ENCODE measurements at regions not wholly inside any gene's neighbourhood (a gene's known extent, or its start where the extent isn't known, plus 50 kb on each side); places are given as distances from the start of the nearest gene placed in this dataset.

DNA sequence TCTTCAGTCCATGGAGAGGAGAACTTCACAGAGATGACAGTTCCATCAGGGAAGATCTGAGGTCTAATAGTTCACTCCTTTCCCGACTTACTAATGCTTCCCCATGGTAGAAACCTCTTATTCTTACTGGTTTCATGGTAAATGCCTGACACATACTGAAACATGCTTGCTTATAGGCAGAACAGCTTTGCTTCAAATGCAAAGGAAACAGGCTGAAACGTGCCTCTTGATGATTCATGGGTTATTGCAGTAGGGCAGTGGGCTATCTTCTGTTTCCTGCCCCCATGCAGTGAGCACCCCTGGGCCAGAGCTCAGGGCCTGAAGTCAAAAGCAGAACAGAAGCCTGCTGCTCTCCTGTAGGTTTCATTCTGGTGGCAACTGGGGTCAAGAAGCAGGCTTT lies 223.5 kb downstream of the RDH14 start:
- Mint-ChIP-seq H3K4me3 (no peak overlapping the region), H3K27ac (no peak overlapping the region), H3K4me1 (no peaks in the 10 kb centered on the region), H3K9me3 (ENCODE audit: insufficient read depth) (no peaks in the 10 kb centered on the region), H3K27me3 (peaks cover 8% of the 10 kb centered on the region)
- POLR2A ChIA-PET = no interaction called here
- CTCF ChIA-PET = no interaction called here
- H3K27ac ChIP-seq (ENCODE audit: low read length in 2 of 2) = no peak overlapping the region
- ATAC-seq (ENCODE audit: low read depth) (no peak), DNase-seq (no peak)
- H3K27me3 ChIP-seq (replicated peaks in 1 of 4; ENCODE audit: control extremely low read depth in 1 of 4, control insufficient read depth in 3 of 4, insufficient read depth in 4 of 4, low read length in 3 of 4) = peaks cover 0 to 4% (median 0%) of the 10 kb centered on the region in 4 experiments
- no peaks in the 10 kb centered on the region for H3K36me3 ChIP-seq (replicated peaks in 1 of 2; ENCODE audit: control extremely low read depth in 1 of 2, control insufficient read depth in 1 of 2, extremely low read depth in 1 of 2, insufficient read depth in 2 of 2, low read length in 1 of 2)
- no peaks in the 10 kb centered on the region for H3K79me2 ChIP-seq (ENCODE audit: control insufficient read depth, insufficient read depth, low read length)
- no peak for TF ChIP-seq EZH2 (IDR thresholded peaks at IDR 0.05; ENCODE audit: borderline replicate concordance, insufficient read depth, low read depth, low read length, poor library complexity, severe bottlenecking)
- TF ChIP-seq, protein P1, sequence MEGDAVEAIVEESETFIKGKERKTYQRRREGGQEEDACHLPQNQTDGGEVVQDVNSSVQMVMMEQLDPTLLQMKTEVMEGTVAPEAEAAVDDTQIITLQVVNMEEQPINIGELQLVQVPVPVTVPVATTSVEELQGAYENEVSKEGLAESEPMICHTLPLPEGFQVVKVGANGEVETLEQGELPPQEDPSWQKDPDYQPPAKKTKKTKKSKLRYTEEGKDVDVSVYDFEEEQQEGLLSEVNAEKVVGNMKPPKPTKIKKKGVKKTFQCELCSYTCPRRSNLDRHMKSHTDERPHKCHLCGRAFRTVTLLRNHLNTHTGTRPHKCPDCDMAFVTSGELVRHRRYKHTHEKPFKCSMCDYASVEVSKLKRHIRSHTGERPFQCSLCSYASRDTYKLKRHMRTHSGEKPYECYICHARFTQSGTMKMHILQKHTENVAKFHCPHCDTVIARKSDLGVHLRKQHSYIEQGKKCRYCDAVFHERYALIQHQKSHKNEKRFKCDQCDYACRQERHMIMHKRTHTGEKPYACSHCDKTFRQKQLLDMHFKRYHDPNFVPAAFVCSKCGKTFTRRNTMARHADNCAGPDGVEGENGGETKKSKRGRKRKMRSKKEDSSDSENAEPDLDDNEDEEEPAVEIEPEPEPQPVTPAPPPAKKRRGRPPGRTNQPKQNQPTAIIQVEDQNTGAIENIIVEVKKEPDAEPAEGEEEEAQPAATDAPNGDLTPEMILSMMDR (IDR thresholded peaks at IDR 0.05) = no peak
- no peaks in the 10 kb centered on the region for H4K20me1 ChIP-seq (ENCODE audit: control insufficient read depth, insufficient read depth, low read length, poor library complexity, severe bottlenecking)
- intact Hi-C loops (cut with micrococcal nuclease) = no loop called here
- H3K4me3 ChIP-seq (ENCODE audit: control extremely low read depth in 1 of 5, extremely low read depth in 1 of 5, insufficient read depth in 1 of 5, low read depth in 2 of 5, low read length in 4 of 5) = no peak overlapping the region
- H3K9me3 ChIP-seq (ENCODE audit: control extremely low read depth in 1 of 3, control insufficient read depth in 2 of 3, insufficient read depth in 1 of 3, low read length in 2 of 3) = peaks cover 0 to 9% (median 0%) of the 10 kb centered on the region in 3 donors
- 21% methylated on average over 2 of the region's 2 CpGs for WGBS (ENCODE audit: insufficient coverage)
- H2AFZ ChIP-seq (ENCODE audit: insufficient read depth, low read depth, low read length, poor library complexity, severe bottlenecking) = no peak overlapping the region
- no peaks in the 10 kb centered on the region for H3K4me1 ChIP-seq (ENCODE audit: control insufficient read depth in 2 of 2, insufficient read depth in 2 of 2, low read length in 2 of 2)
- H3K4me2 ChIP-seq (replicated peaks; ENCODE audit: low read depth, low read length, poor library complexity, severe bottlenecking) = no peak overlapping the region
- H3K9ac ChIP-seq (ENCODE audit: low read length) = no peak overlapping the region

DNA sequence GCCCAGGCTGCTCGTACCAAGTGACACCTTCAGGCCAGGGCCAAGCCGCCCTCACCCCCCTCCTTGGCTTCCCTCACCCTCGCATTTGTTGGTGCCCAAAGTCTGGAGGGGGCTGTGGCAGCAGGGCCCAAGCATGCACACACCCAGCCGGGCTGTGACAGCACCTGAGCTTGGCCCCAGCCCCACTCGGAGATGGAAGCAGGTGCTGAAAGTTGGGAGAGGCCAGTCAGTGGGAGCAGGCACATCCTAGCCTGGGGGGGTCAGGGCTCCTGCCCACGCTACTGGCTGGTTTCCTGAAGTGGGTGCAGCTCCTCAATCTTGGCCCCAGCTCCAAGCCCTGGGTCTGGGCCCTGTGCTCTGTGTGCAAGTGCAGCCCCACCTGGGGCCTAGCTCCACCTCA lies 228.0 kb downstream of the RDH14 start:
- H3K27ac Mint-ChIP-seq = no peak overlapping the region
- WGBS (ENCODE audit: insufficient coverage) = 76% methylated on average over 6 of the region's 6 CpGs
- no peak overlapping the region for H2AFZ ChIP-seq (ENCODE audit: insufficient read depth, low read depth, low read length, poor library complexity, severe bottlenecking)
- ATAC-seq (ENCODE audit: low read depth) (no peak), DNase-seq (no peak)
- no peaks in the 10 kb centered on the region for H3K9me3 Mint-ChIP-seq (ENCODE audit: insufficient read depth)
- H4K20me1 ChIP-seq (ENCODE audit: control insufficient read depth, insufficient read depth, low read length, poor library complexity, severe bottlenecking) = no peaks in the 10 kb centered on the region
- no peak overlapping the region for H3K9ac ChIP-seq (ENCODE audit: low read length)
- H3K79me2 ChIP-seq (ENCODE audit: control insufficient read depth, insufficient read depth, low read length) = no peaks in the 10 kb centered on the region
- H3K4me1 Mint-ChIP-seq = no peaks in the 10 kb centered on the region
- H3K36me3 ChIP-seq (replicated peaks in 1 of 2; ENCODE audit: control extremely low read depth in 1 of 2, control insufficient read depth in 1 of 2, extremely low read depth in 1 of 2, insufficient read depth in 2 of 2, low read length in 1 of 2) = no peaks in the 10 kb centered on the region
- H3K4me3 ChIP-seq (ENCODE audit: control extremely low read depth in 1 of 5, extremely low read depth in 1 of 5, insufficient read depth in 1 of 5, low read depth in 2 of 5, low read length in 4 of 5) = no peak overlapping the region
- peaks cover 11% of the 10 kb centered on the region for H3K27me3 Mint-ChIP-seq
- H3K4me3 Mint-ChIP-seq = no peak overlapping the region
- no peak overlapping the region for H3K27ac ChIP-seq (ENCODE audit: low read length in 2 of 2)
- intact Hi-C loops (cut with micrococcal nuclease) = no loop called here
- H3K4me2 ChIP-seq (replicated peaks; ENCODE audit: low read depth, low read length, poor library complexity, severe bottlenecking) = no peak overlapping the region
- H3K9me3 ChIP-seq (ENCODE audit: control extremely low read depth in 1 of 3, control insufficient read depth in 2 of 3, insufficient read depth in 1 of 3, low read length in 2 of 3) = peaks cover 0 to 11% (median 0%) of the 10 kb centered on the region in 3 donors
- no peaks in the 10 kb centered on the region for H3K4me1 ChIP-seq (ENCODE audit: control insufficient read depth in 2 of 2, insufficient read depth in 2 of 2, low read length in 2 of 2)
- CTCF ChIA-PET = no interaction called here
- POLR2A ChIA-PET = no interaction called here
- TF ChIP-seq, protein P1 (IDR thresholded peaks at IDR 0.05) = no peak
- TF ChIP-seq EZH2 (IDR thresholded peaks at IDR 0.05; ENCODE audit: borderline replicate concordance, insufficient read depth, low read depth, low read length, poor library complexity, severe bottlenecking) = no peak
- peaks cover 0 to 4% (median 0%) of the 10 kb centered on the region in 4 experiments for H3K27me3 ChIP-seq (replicated peaks in 1 of 4; ENCODE audit: control extremely low read depth in 1 of 4, control insufficient read depth in 3 of 4, insufficient read depth in 4 of 4, low read length in 3 of 4)

Measured in B cell (primary cell).